HG03354 (cell line): ENCODE measurements at regions not wholly inside any gene's neighbourhood (a gene's known extent, or its start where the extent isn't known, plus 50 kb on each side); places are given as distances from the start of the nearest gene placed in this dataset.

ENCODE experiments used
- ATAC-seq: cut with Tn5 transposase; IDR thresholded peaks from one replicate; pipeline ENCODE4 v1.9.1; 2021; ENCODE audit warnings: mild to moderate bottlenecking; ENCODE audit not compliant: unreplicated experiment, poor library complexity, severe bottlenecking

DNA sequence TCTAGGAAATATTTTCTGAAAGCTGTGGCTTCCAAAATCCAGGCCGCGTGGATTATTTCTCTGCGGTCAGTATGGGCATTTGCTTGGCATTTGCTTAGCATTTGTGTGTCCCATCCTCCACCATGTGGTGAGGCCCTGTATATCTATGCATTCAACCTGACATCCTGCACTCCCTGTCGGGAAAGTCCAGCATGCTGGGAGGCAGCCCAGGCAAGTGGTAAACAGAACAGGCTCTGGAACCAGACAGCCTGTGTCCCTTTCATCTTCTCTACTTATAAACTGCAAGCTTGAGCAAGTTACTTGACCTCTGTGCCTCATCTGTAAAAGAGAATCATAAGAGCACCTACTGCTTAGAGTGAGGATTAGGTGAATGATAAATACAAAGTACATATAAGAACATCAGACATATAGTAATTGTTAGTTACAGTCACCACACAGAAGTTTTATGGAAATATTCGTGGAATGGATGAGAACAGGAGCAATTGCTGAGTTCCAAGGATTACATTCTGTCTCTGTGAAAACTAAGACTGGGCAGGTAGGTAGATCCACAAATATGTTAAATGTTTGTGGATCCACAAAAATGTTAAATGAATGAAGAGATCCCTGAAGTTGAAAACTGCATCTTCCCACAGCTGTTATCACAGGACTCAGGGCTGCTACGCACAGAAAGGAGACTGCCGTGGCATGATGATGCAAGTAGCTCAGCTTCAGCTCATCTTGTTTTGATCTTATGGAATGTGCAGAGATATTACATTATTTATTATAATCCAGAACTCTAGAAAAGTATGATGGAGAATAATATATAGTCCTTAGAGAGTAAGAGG is 317.0 kb upstream of the MMADHC start:
- ATAC-seq, result no peak

DNA sequence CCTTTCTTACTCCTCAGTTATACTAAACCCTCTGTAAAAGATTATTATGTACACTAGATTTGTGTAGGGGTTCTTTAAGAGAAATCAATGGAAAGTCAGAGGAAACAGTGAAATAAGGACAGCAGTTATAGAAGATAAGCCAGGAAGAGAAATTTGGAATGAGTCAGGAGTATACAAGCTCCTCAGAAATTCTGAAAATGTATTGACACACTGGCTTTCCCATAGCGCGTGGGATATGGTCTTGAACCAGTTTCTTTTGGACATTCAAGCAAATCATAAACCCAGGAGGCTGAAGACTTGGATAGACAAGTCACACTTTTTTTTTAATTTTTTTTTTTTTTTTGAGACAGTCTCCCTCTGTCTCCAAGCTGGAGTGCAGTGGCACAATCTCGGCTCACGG is 316.1 kb upstream of the MMADHC start:
- no peak for ATAC-seq

DNA sequence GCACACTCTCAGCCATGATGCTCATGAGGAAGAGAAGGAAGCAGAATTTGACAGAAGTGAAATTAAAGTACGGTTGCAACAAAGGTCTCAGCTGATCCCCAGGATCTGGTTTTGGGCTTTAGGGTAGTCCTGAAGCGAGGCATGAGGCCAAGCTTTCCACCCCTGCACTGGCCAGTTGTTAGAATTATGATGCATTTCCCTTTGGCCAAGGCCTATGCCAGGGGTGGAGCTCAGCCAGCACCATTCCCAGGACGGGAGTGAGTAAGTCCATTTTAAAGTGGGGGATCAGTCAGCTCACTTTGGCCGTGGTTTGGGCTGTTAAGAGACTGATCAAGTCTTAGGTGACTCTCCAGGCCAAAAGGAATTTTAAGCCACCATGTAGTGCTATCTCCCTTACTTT is 314.5 kb upstream of the MMADHC start:
- ATAC-seq, result no peak

DNA sequence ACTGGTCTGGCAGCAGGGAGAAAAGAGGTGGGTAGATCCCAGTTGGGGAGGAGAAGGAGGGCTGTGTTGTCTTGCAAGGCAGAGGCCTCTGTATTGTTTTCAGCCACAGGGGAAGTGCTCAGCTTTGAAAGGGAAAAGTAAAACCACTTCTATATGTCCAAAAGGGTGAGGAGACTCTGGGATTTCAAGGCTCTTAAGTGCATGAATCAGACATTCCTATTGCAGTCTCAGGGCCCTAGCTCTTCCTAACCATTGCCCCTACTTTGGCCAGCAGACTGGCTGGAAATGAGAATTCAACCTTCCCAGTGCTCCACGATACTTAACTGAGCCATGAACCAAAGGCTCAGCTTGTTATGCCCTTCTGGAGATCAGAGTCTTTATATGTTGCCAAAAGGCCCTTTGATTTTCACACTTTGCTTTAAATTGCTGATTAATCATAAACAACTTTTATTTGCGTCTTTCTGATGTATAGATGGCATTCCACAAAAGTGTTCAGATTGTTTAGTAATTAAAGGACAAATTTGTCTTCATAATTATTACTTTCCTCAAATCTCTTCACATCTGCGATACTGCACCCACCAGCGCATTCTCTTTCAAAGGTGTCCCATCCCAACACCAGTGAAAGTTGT is 313.8 kb upstream of the MMADHC start:
- ATAC-seq, result no peak

DNA sequence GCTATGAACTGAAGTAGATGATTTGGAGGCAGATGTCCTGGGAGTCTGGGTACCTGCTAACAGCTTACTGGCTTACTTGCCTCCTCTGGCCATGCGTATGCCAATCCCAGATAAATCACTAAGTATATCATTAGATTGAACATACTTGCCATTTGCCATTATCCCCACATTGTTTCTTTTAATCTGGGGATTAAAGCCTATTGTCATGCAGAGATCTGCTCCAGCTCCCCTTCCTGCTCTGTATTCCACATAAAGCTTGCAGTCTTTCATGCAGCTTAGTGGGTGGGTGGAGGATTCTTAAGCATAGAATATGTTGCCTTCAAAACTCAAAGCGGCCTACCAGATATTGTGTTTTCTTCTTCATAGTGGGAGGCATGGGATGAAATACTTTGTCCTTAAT is 311.8 kb upstream of the MMADHC start:
- ATAC-seq, result no peak

DNA sequence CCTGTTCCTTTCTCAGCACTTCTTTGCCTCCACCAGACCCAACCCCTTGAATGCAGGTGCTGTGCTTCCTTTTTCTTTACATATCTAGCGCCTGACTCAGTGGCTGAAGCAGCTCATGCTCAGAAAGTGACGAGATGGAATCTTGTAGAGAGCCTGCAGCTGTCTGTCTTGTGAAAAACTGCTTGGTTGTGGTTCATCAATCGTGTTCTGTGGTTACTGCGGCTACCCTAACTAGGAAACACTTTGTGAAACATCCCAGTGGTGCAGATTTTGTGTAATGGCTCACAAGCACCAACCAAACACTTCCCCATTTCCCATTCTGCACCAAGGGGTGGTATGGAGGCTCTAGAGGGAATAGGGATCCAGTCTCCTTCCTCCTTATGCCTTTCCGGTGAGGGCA is 307.2 kb upstream of the MMADHC start:
- no peak for ATAC-seq

DNA sequence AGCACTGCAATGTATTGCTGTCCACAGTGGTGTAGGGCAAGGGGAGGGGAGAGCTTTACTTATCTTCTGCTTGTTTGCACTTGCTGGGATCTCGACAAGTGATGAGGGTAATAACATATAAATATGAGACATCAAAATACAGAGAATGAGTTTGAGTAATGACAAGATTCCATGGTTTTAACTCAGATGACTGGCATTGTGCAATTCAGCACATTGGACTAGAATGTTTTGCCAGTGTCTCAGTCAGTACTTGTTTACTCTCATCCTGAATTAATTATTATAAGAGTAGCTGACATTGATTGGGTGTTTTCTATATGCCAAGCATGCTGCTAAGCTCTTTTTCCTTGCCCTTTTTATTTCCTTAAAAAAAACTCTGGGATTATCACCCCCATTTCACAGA is 306.7 kb upstream of the MMADHC start:
- ATAC-seq, result no peak

DNA sequence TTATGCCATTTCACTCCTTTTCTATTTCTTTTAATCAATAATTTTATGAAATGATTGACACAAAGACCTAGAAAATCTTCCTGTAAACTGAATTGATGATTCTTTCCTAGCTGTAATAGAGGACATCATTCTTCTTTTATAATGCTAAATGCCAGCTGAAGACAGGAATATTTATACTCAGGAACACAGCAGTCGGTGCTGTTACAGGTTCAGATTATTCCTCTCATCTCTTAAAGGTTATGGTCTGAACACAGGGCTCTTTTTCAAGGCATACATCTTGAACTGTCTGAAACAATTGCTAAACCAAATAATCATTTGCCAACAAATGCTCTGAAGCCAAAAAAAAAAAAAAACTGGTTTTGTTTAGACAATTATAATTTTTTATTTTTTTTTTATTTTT is 305.0 kb upstream of the MMADHC start:
- ATAC-seq, result no peak

DNA sequence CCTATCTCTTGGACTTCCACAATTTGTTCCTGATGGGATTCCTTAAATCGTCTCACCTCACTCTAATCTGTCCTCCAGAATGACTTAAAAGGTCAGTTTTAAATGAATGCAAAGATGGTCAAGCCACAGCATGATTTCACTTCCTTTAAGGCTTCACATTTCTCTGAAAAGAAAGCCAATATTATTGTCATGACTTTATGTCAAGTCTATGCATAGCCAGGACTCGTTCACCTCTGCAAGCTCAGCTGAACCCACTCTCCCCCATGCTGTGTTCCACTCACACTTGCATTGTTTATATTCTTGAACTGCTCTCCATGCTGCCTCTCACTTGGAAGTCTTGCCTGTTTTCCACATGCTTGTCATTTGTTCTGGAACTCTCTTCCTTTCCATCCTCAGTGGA is 298.4 kb upstream of the MMADHC start:
- ATAC-seq, result no peak

DNA sequence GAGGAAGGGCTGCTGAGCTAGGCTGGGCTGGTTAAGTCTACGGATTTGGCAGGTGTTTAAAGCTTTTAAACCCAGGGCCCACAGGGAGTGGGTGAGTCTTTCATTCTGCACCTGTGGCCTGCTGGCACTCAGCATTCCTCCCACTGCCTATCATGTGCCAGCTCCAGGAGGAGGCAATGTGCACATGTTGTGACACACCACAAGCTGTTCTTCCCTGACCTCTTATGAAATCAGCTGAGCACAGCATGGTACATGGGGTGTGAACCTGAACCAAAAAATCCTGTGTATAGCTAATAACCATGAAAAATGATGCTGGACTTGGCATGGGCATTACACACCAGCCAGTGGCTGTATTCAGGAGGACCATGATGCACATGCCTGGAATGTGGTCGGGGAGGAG is 297.9 kb upstream of the MMADHC start:
- ATAC-seq, result no peak

DNA sequence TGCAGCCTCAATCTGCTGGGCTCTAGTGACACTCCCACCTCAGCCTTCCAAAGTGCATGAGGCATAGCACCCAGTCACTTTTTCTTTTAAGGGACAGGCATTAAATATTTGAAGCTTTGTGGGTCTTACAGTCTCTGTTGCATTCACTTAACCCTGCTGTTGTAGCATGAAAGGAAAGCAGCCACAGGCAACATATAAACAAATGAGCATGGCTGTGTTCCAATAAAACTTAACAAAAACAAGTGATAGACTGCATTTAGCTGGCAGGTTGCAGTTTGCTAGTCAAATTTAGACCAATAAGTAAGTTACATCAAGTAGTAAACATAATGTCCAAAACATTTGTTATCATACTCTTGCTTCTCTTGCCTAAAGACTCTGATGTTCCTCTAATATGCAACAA is 297.3 kb upstream of the MMADHC start:
- ATAC-seq, result no peak

DNA sequence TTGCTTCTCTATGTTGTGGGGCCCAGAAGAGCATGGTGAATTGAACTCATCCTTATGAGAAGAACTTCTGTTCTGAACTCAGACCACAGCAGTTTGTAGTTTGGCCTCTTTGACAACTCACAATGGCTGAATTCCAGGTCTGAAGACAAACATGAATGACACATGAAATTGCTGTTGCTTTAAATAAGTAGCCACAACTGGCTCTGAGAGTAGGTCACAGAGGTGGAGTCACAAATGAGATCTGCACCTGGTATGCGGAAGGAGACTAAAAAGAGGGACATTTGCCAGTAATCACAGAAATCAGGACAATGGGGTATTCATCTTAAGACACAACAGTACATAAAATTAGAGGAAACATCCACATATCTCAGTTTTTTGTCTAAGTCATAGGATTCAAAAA is 290.3 kb upstream of the MMADHC start:
- no peak for ATAC-seq

DNA sequence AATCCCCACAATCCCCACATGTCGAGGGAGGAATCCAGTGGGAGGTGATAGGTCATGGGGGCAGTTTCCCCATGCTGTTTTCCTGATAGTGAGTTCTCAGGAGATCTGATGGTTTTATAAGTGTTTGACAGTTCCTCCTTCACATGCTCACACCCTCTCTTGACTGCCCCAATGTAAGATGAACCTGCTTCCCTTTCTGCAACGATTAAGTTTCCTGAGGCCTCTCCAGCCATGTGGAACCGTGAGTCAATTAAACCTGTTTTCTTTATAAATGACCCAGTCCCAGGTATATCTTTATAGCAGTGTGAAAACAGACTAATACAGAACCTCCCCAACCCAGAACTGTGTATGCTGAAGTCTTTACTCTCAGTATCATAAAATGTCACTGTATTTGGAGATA is 289.5 kb upstream of the MMADHC start:
- no peak for ATAC-seq

DNA sequence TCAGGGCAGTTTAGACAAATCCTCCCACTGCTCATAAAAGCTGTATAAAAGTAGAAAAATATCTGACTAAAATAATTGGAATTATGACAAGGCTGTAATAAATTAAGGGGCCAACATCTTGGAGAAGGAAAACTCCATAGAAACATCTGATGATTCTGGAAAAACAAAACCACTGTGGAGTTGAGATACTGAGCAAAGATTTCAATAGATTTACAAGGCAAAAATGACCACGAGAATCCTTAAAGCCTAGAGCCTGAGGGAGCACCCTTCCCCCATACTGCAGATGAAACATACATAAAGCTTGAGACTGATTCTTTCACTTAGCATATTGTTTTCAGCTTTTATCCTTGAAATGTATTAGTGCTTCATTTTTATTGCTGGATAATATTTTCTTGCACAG is 286.4 kb upstream of the MMADHC start:
- no peak for ATAC-seq

DNA sequence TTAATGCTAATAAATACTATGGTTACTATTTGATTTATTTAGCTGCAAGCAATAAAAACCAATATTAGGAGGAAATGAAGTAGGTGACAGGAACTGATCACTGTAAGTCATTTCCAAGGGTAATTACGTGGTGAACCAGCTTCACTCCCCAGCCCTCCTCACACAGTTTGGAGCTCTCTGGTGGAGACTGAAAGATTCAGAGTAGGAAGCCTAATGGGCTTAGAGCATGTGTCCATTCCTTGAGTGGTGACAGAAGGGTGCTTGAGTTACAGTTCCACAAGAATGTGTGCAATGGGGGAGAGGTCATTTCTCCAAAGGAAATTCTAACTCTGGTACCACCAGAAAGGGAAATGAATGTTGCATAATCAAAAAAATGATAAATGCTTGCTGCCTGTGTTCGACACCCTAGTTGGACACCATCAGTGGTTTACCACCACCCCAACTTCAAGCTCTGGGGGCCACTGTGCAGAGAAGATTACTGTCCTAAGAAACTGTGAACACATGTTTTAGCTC is 285.1 kb upstream of the MMADHC start:
- ATAC-seq, result no peak

DNA sequence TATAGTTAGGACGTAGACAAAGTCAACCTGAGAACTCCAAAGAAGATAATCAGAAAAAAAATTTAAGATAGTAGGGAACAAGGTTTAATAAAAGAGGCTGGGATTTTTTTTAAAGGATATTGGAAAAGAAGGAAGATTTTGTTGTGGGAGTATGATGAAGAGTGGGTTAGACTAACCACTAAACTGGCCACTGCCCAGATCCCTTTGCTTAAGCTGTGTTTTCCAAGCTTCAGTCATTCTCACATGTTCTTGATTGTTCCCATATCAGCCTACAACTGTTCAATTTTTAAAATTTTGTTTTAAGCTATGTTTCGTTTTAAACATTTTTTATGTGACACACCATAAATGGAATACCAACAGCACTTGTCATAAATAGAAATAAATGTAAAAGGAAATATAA is 284.5 kb upstream of the MMADHC start:
- no peak for ATAC-seq

DNA sequence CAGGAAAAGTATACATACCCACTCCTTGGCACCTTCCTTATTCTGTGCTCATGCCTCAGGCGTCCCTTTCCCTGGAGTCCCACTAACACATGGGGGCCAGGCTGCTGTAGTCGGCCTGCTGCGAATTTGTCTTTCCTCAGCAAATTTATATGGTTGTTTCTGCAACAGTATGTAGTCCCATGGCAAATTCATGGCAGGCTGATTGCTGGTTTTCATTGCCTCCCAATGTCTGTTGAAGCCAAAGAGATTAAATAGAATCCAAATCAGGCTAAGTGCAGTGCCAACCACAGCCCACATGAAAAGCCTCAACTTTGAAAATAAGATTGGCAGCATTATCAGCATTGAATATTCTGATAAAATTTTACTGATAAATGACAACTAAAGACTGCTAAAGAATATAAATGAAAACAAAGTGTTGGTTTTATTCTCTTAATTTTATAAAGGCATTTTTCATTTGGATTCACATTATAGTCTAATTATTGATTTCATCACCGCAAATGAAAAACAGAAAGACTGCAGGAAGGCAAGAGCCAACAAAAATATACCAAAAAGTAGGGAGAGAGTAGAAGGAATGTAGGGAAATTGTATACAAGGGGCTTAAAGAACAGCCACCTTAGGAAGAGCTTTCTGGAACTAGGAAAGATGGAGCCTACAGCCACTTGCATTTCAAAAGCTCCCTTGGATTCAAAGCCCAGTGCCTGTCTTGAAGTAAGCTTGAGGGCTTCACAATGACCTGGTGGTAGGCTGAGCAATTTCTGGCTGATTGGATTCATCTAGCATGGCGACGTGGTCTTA is 283.7 kb upstream of the MMADHC start:
- ATAC-seq, result no peak

DNA sequence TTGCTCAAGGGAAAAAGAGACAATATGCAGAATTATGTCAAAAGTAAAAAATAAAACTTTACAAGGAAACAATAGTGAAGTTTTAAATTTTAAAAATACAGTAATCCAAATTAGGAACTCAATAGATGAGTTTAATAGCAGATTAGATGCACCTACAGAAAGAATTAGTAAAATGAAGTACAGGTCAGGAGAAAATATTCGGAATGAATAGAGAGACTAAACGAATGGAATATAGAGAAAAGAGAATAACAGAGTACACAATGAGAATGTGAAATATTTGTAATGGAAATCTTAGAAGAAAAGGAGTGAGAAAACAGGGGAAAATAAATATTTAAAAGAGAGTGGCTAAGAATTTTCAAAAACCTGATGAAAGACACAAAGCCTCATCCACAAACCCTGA is 275.7 kb upstream of the MMADHC start:
- ATAC-seq, result no peak

DNA sequence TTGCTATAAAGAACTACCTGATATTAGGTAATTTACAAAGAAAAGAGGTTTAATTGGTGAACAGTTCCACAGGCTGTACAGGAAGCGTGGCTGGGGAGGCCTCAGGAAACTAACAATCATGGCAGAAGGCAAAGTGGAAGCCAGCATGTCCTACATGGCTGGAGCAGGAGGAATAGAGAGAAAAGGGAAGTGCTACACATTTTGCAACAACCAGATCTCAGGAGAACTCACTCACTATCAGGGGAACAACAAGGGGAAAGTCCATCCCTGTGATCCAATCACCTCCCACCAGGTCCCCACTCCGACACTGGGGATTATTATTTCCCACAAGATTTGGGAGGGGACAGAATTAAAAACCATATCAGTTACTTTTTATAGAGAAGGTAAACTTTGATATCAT is 273.5 kb upstream of the MMADHC start:
- no peak for ATAC-seq

DNA sequence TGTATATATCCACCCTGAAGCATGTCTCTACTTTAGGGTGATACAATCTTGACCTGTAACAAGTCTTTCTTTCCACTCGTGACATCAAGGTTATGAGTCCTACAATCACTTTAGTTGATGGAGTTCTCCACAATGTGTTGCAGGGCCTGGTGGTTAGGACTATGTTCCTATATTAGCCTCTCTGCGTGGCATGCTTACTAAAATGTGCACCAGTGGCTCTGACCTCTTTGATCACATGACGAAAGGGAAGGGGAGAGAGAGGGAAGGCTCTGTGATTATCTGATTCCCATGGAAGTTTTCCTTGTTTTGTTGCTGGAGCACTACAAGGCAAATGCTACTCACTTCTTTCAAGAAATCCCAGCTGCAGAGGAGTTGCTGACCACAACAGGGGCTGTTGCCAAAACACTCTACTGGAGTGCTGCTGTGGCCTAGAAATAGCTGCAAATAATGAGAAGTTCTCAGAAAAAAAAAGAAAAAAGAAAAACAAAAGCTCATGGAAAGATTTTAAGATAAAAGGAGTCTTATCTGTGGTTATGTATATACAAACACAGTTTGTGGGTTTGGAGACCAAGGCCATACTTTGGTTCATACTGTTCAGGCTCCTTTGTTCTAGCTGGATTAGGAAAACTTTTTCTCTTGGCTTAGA is 272.8 kb upstream of the MMADHC start:
- ATAC-seq, result no peak
